Lower leg skin (tissue), 3 donors: ENCODE measurements at regions not wholly inside any gene's neighbourhood (a gene's known extent, or its start where the extent isn't known, plus 50 kb on each side); places are given as distances from the start of the nearest gene placed in this dataset.

ENCODE experiments used
- POLR2A ChIP-seq, 2 donors: fragments of 450-650 bp; IDR thresholded peaks; one replicate each; pipeline ENCODE4 v1.6.1; 2016 to 2017; ENCODE audit warnings: antibody characterized with exemption in 2 of 2, mild to moderate bottlenecking in 1 of 2, moderate library complexity in 1 of 2
- TF ChIP-seq, protein P1 (sequence below), 3 donors: fragments of 450-650 bp; IDR thresholded peaks; one replicate each; pipeline ENCODE4 v1.5.1; 2016; ENCODE audit warnings: antibody characterized with exemption in 3 of 3, mild to moderate bottlenecking in 3 of 3, moderate library complexity in 2 of 3

DNA sequence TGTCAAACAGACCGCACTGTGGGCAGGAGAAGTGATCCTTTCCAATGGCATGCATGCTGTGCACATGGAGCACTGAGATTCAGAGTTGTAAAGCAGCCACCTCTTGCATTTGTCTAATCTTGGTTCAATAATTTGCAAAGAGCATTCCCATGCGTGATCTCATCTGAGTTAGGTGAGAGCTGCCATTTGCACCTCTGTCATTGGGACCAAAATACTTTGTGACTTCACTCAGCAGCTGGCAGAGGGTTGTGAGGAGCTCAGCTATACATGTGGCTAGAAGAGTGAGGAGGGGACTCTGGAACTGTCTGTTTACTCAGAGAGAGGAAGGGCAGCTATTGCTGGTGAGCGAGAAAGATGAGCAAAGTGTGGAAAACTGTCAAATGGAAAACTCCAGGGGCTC lies 265.1 kb upstream of the TNP1 start:
- TF ChIP-seq, protein P1, sequence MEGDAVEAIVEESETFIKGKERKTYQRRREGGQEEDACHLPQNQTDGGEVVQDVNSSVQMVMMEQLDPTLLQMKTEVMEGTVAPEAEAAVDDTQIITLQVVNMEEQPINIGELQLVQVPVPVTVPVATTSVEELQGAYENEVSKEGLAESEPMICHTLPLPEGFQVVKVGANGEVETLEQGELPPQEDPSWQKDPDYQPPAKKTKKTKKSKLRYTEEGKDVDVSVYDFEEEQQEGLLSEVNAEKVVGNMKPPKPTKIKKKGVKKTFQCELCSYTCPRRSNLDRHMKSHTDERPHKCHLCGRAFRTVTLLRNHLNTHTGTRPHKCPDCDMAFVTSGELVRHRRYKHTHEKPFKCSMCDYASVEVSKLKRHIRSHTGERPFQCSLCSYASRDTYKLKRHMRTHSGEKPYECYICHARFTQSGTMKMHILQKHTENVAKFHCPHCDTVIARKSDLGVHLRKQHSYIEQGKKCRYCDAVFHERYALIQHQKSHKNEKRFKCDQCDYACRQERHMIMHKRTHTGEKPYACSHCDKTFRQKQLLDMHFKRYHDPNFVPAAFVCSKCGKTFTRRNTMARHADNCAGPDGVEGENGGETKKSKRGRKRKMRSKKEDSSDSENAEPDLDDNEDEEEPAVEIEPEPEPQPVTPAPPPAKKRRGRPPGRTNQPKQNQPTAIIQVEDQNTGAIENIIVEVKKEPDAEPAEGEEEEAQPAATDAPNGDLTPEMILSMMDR (IDR thresholded peaks at IDR 0.05): no peak
- TF ChIP-seq POLR2A (IDR thresholded peaks at IDR 0.05): no peak
